HG03575 (cell line): ENCODE measurements at regions not wholly inside any gene's neighbourhood (a gene's known extent, or its start where the extent isn't known, plus 50 kb on each side); places are given as distances from the start of the nearest gene placed in this dataset.
"Not testable (repeated sequence)": the region's sequence is repeated elsewhere in the genome, so short reads cannot be mapped to it uniquely, and the experiment has no call there.

Source experiments
- ATAC-seq: cut with Tn5 transposase; IDR thresholded peaks from one replicate; pipeline ENCODE4 v1.9.1; 2021; ENCODE audit not compliant: unreplicated experiment, insufficient number of reproducible peaks, low FRiP score; ENCODE audit errors: extremely low read depth

DNA sequence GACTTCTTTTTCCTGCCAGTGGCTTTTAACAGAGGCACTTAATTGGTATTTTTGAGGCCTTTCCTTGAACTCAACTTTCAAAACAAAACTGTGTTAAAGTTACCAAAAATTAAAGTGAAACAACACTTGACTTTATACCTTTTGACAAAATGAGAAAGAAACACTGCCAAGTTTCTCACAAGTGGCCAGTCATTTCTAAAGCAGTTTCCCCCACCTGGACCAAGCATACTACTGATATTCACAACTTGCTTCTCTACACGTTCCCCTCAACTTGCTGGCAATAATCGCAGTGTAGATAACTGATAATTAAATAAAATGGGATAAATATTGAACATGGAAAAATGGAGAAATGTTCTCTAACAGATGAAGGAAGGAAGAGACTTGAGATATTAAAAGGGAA lies 135.7 kb downstream of the TLR4 start:
- ATAC-seq = no peak

DNA sequence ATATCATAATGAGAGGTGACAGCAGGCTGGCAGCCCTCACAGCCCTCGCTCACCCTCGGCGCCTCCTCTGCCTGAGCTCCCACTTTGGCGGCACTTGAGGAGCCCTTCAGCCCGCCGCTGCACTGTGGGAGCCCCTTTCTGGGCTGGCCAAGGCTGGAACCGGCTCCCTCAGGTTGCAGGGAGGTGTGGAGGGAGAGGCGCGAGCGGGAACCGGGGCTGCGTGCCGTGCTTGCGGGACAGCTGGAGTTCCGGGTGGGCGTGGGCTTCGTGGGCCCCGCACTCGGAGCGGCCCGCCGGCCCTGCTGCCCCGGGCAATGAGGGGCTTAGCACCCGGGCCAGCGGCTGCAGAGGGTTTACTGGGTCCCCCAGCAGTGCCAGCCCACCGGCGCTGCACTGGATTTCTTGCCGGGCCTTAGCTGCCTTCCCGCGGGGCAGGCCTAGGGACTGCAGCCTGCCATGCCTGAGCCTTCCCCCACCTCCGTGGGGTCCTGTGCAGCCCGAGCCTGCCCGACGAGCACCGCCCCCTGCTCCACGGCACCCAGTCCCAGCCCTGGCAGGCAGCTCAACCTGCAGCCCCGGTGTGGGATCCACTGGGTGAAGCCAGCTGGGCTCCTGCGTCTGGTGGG lies 147.7 kb downstream of the TLR4 start:
- ATAC-seq = not testable (repeated sequence)

- ATAC-seq = no peak
Measured at GRCh38 chr9:117858561-117858960, 154.4 kb downstream of the TLR4 start.

DNA sequence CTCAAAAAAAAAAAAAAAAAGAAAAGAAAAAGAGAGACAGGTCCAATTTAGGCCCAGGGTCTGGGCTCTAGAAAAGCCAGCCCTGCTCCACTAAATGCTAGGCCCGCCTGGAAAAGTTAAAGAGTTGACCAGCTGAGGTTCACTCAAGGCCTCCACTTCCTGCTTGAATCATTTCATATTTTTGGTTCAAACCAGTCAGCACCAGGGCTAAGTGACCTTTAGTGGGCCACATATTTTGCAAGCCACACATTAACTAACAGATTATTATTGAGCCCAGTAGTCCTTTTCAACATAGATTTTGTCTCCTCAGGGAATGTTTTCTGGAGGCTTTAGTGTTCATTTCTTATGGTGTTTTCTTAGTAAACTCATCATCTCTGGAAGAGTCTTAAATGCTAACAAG lies 156.6 kb downstream of the TLR4 start:
- ATAC-seq = no peak

- no peak for ATAC-seq
Measured at GRCh38 chr9:117864385-117865057, 160.3 kb downstream of the TLR4 start.

GRCh38 chr9:117868594-117868993 lies 164.4 kb downstream of the TLR4 start:
- no peak for ATAC-seq

GRCh38 chr9:117869287-117869686 lies 165.1 kb downstream of the TLR4 start:
- ATAC-seq = no peak

DNA sequence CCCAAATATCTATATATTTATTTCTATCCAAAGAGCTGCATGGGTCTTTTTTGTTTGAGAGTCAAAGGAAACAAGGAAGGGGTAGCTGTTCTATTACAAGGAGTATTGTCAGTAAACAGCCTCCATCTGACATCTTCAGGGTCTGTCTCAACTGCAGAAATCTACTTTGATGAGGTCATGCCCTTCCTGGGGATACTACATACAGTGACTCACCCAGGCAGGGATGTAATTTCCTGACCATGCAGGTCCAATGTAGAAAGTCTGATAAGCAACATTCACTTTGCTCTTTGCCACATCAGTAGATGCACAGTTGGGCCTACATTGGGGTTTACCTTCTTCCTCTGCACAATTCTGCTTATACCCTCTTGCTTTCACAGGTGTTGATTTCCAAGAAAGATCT lies 165.5 kb downstream of the TLR4 start:
- no peak for ATAC-seq

- no peak for ATAC-seq
Measured at GRCh38 chr9:117873664-117874063, 169.5 kb downstream of the TLR4 start.

DNA sequence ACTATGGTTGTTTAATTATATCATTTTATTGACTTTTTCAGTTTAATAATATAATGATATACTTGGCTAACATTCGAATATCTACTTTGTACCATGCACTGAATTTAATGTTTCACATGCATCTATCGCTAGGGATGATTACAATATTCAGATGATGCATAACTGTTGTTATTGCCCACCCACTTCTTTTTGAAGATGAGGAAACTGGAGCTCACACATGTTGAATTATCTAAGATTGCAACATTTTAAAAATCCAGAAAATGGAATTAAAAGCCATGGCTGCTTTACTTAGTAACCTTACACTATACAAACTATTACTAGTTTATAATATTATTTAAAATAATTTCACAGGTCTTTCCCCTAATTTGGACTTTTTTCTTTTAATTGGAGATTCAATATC lies 171.7 kb downstream of the TLR4 start:
- ATAC-seq = no peak

DNA sequence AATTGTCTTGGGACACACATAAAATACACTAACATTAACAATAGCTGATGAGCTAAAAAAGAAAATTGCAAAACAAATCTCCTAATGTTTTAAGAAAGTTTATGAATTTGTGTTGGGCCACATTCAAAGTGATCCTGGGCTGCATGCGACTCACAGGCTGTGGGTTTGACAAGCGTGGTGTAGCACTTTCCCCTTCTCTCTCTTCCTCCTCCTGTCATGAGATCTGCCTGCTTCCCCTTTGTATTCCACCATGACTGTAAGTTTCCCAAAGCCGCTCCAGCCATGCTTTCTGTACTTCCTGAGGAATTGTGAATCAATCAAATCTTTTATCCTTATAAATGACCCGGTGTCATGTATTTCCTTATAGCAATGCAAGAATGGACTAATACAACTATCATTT lies 178.0 kb downstream of the TLR4 start:
- ATAC-seq = no peak

GRCh38 chr9:117886616-117887015 lies 182.4 kb downstream of the TLR4 start:
- ATAC-seq = no peak

DNA sequence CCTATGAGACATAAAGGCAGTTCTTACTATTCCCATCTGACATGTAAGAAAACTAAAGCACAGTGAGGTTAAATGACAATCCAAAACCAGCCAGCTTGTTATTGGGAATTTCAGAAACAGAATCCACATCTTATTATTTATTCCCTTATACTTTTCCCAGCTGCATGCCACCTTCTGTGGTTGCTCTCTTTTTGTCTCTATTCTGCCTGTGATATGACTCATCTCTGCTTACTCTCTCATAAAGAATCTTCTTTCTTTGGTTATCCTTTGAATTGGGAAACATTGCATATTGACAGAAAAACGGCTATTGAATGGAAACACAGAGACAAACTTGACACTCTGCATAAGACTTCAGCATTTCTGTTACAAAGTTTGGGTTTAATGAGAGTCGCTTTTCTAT lies 183.2 kb downstream of the TLR4 start:
- no peak for ATAC-seq

GRCh38 chr9:117887941-117888340 lies 183.7 kb downstream of the TLR4 start:
- ATAC-seq = no peak

GRCh38 chr9:117903453-117903852 lies 199.2 kb downstream of the TLR4 start:
- ATAC-seq = no peak

DNA sequence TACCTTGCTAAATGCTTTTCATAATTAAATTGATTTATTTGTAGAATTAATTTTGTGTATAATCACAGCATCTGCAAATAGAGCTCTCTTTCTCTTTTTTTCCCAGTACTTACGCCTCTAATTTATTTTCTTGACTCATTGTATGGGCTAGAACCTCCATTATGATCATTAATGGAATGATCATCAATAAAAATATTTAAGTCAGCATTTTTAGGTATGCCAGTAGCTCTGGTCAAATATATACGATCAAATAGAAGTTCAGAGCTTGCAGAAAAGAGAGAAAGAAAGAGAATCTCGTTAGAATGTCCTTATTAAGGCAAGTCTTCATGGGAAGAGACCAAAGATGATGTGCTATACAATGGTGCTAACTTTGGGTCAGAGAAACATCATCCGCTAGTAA lies 202.6 kb downstream of the TLR4 start:
- no peak for ATAC-seq

DNA sequence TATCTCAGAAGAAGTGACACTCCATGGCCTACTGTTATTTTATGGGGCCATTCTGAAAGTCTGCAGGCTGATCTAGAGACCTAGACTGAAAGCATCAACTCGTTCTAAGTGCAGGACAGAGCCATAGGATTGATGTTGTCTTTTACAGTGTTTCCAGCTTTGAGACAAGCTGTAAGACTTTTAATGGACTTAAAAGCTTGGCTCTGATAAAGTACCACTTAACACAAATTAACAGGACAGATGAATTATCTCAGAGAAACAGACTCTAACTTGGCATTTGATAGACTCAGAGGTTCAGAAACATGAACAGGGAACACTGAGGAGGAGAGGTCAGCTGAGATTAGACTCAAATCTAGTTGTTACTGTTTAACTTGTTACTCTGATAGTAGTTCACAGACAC lies 203.2 kb downstream of the TLR4 start:
- ATAC-seq = no peak

DNA sequence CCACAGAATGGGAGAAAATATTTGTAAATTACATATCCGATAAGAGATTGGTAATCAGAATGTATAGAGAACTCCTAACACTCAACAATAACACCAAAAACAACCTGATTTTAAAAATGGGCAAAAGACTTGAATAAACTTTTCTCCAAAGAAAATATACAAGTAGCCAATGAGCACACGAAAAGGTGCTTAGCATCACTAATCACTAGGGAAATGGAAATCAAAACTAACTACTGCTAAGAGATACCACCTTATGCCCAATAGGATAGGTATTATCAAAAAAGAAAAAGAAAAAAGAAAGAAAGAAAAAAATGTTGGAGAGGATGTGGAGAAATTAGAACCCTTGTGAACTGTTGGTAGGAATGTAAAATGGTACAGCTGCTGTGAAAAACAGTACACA lies 212.1 kb downstream of the TLR4 start:
- no peak for ATAC-seq

DNA sequence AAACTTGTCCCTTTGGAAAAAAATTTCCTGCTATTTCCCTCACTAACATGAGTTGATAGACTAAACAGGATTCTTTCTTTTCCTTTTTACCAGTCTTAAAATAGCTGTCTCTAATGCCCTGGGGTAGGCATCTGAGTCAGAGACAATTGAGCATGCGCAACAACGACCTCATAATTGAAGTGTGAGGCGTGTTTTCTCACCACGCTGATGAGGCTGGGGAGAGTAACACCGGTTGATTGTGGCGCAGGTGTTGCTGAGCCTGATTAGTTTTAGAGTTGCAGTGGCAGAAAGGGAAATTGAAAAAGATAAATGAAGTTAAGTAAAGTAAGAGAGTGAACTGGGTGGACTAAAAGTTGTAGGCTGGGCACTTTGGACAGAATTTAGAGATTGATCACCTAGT lies 213.7 kb downstream of the TLR4 start:
- no peak for ATAC-seq

- ATAC-seq = no peak
Measured at GRCh38 chr9:117919538-117919937, 215.3 kb downstream of the TLR4 start.

DNA sequence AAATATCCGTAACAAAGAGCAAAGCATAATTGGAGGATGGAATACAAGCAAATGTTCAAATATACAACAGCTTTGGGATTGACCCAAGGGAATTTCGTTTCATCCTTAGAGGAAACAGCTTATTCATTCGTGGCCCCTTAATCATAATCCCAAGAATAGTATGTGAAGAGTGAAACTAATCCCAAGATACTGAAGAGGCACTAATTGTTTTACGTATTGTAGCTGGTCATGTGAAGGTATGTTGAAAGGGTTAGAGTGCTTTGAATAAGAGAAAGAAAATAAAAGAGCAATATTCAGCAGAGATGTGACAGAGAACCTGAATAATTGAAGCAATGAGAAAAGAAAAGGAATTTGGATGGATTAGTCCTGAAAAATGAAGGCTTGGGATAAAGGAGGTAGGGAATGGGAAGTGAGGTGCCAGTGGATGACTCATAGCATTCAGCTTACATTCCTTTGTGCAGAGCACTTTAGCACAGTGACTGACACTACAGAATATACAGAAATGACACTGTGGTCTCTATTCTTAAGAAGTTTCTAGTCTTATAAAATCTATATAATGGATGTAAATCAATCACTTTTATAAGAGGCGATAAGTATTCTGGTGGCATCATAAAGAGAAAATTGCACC lies 221.9 kb downstream of the TLR4 start:
- ATAC-seq = no peak
